HL-60 (cell line): ENCODE measurements at regions not wholly inside any gene's neighbourhood (a gene's known extent, or its start where the extent isn't known, plus 50 kb on each side); places are given as distances from the start of the nearest gene placed in this dataset.

Experiments
- DNase-seq, 2 experiments: peaks; one replicate each; pipeline ENCODE4 v3.0.0-alpha.2; 2010 to 2020; ENCODE audit warnings: low read depth in 1 of 2, low spot score in 1 of 2
- H3K27ac ChIP-seq: fragments of 250-450 bp; sonication (Bioruptor Pico); replicated peaks from 2 replicates; pipeline ENCODE4 v1.5.1; 2020; ENCODE audit warnings: mild to moderate bottlenecking, moderate library complexity
- H3K27me3 ChIP-seq: fragments of 250-450 bp; sonication (Bioruptor Pico); 2 replicates; pipeline ENCODE4 v1.5.1; 2021; ENCODE audit warnings: mild to moderate bottlenecking, moderate library complexity; ENCODE audit not compliant: insufficient read depth, poor library complexity, severe bottlenecking
- H3K4me3 ChIP-seq: replicated peaks from 2 replicates; pipeline ENCODE4 v1.5.1; 2011; ENCODE audit warnings: mild to moderate bottlenecking, control low read depth, low read length; ENCODE audit not compliant: insufficient read depth
- GABPA ChIP-seq: IDR thresholded peaks from 2 replicates; pipeline ENCODE4 v1.6.1; 2012; ENCODE audit warnings: low read depth
- POLR2AphosphoS5 ChIP-seq: IDR thresholded peaks from 2 replicates; pipeline ENCODE4 v1.6.1; 2012; ENCODE audit warnings: low read depth
- SPI1 ChIP-seq: IDR thresholded peaks from 2 replicates; pipeline ENCODE4 v1.6.1; 2012; ENCODE audit warnings: low read depth, mild to moderate bottlenecking, borderline replicate concordance
- TF ChIP-seq, protein P1 (sequence below): IDR thresholded peaks from one replicate; pipeline ENCODE4 v1.5.1; 2011; ENCODE audit warnings: low read length, control low read depth, inconsistent platforms; ENCODE audit not compliant: insufficient read depth
- TF ChIP-seq, protein P2 (sequence below): IDR thresholded peaks from 2 replicates; pipeline ENCODE4 v1.6.1; 2012; ENCODE audit warnings: low read depth; ENCODE audit not compliant: insufficient replicate concordance

GRCh38 chr5:102600964-102601363 lies 102.2 kb upstream of the SLCO6A1 start:
- no peak for DNase-seq
- H3K27ac ChIP-seq, result no peak overlapping the region

GRCh38 chr5:102603670-102604069 lies 104.9 kb upstream of the SLCO6A1 start:
- TF ChIP-seq, protein P1, sequence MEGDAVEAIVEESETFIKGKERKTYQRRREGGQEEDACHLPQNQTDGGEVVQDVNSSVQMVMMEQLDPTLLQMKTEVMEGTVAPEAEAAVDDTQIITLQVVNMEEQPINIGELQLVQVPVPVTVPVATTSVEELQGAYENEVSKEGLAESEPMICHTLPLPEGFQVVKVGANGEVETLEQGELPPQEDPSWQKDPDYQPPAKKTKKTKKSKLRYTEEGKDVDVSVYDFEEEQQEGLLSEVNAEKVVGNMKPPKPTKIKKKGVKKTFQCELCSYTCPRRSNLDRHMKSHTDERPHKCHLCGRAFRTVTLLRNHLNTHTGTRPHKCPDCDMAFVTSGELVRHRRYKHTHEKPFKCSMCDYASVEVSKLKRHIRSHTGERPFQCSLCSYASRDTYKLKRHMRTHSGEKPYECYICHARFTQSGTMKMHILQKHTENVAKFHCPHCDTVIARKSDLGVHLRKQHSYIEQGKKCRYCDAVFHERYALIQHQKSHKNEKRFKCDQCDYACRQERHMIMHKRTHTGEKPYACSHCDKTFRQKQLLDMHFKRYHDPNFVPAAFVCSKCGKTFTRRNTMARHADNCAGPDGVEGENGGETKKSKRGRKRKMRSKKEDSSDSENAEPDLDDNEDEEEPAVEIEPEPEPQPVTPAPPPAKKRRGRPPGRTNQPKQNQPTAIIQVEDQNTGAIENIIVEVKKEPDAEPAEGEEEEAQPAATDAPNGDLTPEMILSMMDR, result no peak
- no peak for TF ChIP-seq GABPA
- TF ChIP-seq, protein P2, sequence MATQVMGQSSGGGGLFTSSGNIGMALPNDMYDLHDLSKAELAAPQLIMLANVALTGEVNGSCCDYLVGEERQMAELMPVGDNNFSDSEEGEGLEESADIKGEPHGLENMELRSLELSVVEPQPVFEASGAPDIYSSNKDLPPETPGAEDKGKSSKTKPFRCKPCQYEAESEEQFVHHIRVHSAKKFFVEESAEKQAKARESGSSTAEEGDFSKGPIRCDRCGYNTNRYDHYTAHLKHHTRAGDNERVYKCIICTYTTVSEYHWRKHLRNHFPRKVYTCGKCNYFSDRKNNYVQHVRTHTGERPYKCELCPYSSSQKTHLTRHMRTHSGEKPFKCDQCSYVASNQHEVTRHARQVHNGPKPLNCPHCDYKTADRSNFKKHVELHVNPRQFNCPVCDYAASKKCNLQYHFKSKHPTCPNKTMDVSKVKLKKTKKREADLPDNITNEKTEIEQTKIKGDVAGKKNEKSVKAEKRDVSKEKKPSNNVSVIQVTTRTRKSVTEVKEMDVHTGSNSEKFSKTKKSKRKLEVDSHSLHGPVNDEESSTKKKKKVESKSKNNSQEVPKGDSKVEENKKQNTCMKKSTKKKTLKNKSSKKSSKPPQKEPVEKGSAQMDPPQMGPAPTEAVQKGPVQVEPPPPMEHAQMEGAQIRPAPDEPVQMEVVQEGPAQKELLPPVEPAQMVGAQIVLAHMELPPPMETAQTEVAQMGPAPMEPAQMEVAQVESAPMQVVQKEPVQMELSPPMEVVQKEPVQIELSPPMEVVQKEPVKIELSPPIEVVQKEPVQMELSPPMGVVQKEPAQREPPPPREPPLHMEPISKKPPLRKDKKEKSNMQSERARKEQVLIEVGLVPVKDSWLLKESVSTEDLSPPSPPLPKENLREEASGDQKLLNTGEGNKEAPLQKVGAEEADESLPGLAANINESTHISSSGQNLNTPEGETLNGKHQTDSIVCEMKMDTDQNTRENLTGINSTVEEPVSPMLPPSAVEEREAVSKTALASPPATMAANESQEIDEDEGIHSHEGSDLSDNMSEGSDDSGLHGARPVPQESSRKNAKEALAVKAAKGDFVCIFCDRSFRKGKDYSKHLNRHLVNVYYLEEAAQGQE, result no peak
- TF ChIP-seq SPI1, result no peak
- no peak for TF ChIP-seq POLR2AphosphoS5
- Histone ChIP-seq H3K4me3 (no peak overlapping the region), H3K27ac (no peak overlapping the region), H3K27me3 (no peaks in the 10 kb centered on the region)
- DNase-seq, result no peak

More at GRCh38 chr5:102600964-102601363, 102.2 kb upstream of the SLCO6A1 start:
- TF ChIP-seq POLR2AphosphoS5, result no peak
- TF ChIP-seq, protein P2, result no peak
- TF ChIP-seq, protein P1, result no peak
- TF ChIP-seq SPI1, result no peak
- no peak for TF ChIP-seq GABPA
- Histone ChIP-seq H3K27me3 (no peaks in the 10 kb centered on the region), H3K4me3 (no peak overlapping the region)

GRCh38 chr5:102608414-102608813 lies 109.6 kb upstream of the SLCO6A1 start:
- Histone ChIP-seq H3K27ac (no peak overlapping the region), H3K4me3 (no peak overlapping the region), H3K27me3 (no peaks in the 10 kb centered on the region)
- no peak for DNase-seq
- TF ChIP-seq, protein P2, result no peak
- TF ChIP-seq, protein P1, result no peak
- TF ChIP-seq SPI1 (no peak), GABPA (no peak), POLR2AphosphoS5 (no peak)
